HFFc6 (cell line): ENCODE measurements at regions not wholly inside any gene's neighbourhood (a gene's known extent, or its start where the extent isn't known, plus 50 kb on each side); places are given as distances from the start of the nearest gene placed in this dataset.

Source experiments
- DNase-seq: peaks from one replicate; pipeline ENCODE4 v3.0.0-alpha.2; 2018
- H3K27ac Mint-ChIP-seq: 2 replicates; pipeline ENCODE4 v1.8.0; 2020; ENCODE audit warnings: mild to moderate bottlenecking, mixed read lengths
- H3K27me3 Mint-ChIP-seq: 2 replicates; pipeline ENCODE4 v1.8.0; 2021; ENCODE audit warnings: mild to moderate bottlenecking, moderate library complexity, mixed read lengths; ENCODE audit not compliant: insufficient read depth
- H3K36me3 Mint-ChIP-seq: 2 replicates; pipeline ENCODE4 v1.8.0; 2021; ENCODE audit warnings: low read depth, mixed read lengths
- H3K4me1 Mint-ChIP-seq: 2 replicates; pipeline ENCODE4 v1.8.0; 2020; ENCODE audit warnings: low read depth, mixed read lengths
- H3K4me3 Mint-ChIP-seq: 2 replicates; pipeline ENCODE4 v1.8.0; 2020; ENCODE audit warnings: mild to moderate bottlenecking, moderate library complexity, mixed read lengths
- H3K9me3 Mint-ChIP-seq: 2 replicates; pipeline ENCODE4 v1.8.0; 2020; ENCODE audit warnings: mild to moderate bottlenecking, mixed read lengths
- TF ChIP-seq, protein P1 (sequence below): fragments of 200-600 bp; sonication (generic); IDR thresholded peaks from 2 replicates; pipeline ENCODE4 v1.5.0; 2021; ENCODE audit warnings: antibody characterized with exemption, mild to moderate bottlenecking

DNA sequence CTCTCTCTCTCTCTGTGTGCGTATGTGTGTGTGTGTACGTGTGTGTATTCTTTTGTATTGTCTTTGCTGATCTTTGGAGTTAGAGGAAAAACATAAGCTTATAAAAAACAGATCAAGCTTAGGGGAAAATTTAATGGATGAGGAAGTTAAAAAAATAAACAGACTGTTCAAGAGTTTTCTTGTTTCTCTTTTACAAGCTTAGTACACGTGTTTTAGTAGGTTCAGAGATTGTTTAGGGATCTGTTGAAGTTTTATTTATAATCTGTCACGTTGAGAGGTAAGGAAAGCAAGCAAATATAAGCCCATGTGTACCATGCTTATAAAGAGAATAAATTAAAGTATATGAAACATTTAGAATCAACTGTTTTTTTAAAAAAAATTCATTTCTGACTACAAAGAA lies 1470.3 kb upstream of the NUDT12 start:
- H3K27me3 Mint-ChIP-seq: no peaks in the 10 kb centered on the region
- no peak overlapping the region for H3K4me3 Mint-ChIP-seq
- peaks cover 21% of the 10 kb centered on the region for H3K9me3 Mint-ChIP-seq
- DNase-seq: no peak
- TF ChIP-seq, protein P1, sequence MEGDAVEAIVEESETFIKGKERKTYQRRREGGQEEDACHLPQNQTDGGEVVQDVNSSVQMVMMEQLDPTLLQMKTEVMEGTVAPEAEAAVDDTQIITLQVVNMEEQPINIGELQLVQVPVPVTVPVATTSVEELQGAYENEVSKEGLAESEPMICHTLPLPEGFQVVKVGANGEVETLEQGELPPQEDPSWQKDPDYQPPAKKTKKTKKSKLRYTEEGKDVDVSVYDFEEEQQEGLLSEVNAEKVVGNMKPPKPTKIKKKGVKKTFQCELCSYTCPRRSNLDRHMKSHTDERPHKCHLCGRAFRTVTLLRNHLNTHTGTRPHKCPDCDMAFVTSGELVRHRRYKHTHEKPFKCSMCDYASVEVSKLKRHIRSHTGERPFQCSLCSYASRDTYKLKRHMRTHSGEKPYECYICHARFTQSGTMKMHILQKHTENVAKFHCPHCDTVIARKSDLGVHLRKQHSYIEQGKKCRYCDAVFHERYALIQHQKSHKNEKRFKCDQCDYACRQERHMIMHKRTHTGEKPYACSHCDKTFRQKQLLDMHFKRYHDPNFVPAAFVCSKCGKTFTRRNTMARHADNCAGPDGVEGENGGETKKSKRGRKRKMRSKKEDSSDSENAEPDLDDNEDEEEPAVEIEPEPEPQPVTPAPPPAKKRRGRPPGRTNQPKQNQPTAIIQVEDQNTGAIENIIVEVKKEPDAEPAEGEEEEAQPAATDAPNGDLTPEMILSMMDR: no peak
- H3K4me1 Mint-ChIP-seq: no peaks in the 10 kb centered on the region
- H3K36me3 Mint-ChIP-seq: no peaks in the 10 kb centered on the region
- H3K27ac Mint-ChIP-seq: no peak overlapping the region

DNA sequence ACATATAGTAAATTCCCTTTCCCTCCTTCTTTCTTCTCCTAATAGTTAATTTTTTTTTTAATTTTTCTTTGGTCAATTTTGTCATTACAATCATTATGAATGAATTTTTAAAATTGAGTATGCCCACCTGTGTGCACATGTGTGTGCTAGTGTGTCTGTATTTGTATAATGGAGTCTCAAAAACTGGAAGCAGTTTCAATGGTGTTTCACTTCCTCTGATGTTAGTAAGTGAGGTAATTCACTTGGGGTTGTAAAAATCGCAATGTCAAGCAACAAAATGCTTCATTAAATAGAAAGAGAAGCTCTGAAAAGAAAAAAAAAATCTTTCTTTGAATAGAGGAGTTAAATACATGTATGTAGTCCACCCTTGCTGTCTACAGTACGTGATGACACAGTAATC lies 1467.6 kb upstream of the NUDT12 start:
- no peak for DNase-seq
- Mint-ChIP-seq H3K4me3 (no peak overlapping the region), H3K27me3 (no peaks in the 10 kb centered on the region), H3K36me3 (no peaks in the 10 kb centered on the region), H3K27ac (no peak overlapping the region), H3K4me1 (no peaks in the 10 kb centered on the region), H3K9me3 (peaks cover 5% of the 10 kb centered on the region; the same call in 1 of the 2 replicates)
- TF ChIP-seq, protein P1: no peak

DNA sequence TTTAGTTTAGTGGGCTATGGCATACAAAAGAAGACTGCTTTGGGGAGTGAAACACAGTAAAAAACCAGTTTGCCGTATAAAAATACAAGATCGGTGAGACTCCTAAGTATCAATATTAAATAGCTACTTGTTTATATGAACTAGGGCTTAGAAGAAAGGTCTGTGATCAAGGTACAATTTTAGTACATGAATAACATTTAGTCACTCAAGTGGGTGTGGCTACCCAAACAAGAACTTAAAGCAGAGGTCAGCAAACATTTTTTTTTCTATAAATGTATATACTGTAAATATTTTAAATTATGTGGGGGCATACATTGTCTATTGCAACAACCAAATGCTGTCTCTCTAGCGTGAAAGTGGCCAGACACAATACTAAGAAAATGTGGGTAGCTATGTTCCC lies 1452.5 kb upstream of the NUDT12 start:
- no peaks in the 10 kb centered on the region for H3K36me3 Mint-ChIP-seq
- H3K4me1 Mint-ChIP-seq: no peaks in the 10 kb centered on the region
- H3K27me3 Mint-ChIP-seq: peaks cover 2% of the 10 kb centered on the region; the same call in 1 of the 2 replicates
- TF ChIP-seq, protein P1: no peak
- H3K4me3 Mint-ChIP-seq: no peak overlapping the region
- peaks cover 36% of the 10 kb centered on the region for H3K9me3 Mint-ChIP-seq
- no peak for DNase-seq
- no peak overlapping the region for H3K27ac Mint-ChIP-seq

DNA sequence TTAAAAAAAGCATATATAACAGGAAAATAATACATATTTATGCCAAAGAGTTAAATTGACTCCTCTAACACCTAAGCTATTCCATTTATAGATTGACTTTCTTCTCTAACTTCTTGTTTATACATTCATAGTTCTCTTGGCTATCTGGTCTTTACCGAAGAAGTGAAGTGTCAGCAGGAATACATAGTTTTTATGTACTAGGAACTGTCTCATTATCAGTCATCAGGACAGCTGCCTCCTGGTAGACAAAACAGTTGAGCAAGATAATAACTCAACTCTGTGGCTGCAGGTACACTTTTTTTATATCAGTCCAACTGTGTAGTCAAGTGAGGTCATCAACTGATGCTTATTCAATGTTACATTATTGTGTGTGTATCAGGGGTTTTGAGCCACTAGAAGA lies 1436.0 kb upstream of the NUDT12 start:
- Mint-ChIP-seq H3K4me1 (no peaks in the 10 kb centered on the region), H3K36me3 (no peaks in the 10 kb centered on the region), H3K27ac (no peak overlapping the region), H3K4me3 (no peak overlapping the region), H3K9me3 (peaks cover 16% of the 10 kb centered on the region), H3K27me3 (no peaks in the 10 kb centered on the region)
- no peak for DNase-seq
- TF ChIP-seq, protein P1: no peak

DNA sequence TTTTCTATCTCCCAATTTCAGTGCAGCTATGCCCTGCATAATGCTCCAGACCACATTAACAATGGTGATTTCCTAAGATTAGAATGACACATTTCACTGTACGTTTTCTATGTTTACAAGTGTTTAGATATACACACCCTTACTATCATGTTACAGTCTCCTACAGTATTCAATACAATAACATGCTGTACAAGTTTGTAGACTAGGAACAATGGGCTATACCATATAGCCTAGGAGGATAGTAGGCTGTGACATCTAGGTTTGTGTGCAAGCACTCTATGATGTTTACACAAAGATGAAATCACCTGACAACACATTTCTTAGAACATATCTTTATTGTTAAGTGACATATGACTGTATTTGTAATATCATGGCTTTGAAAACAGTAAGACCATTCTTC lies 1435.6 kb upstream of the NUDT12 start:
- TF ChIP-seq, protein P1: no peak
- peaks cover 12% of the 10 kb centered on the region for H3K9me3 Mint-ChIP-seq
- no peaks in the 10 kb centered on the region for H3K36me3 Mint-ChIP-seq
- no peak overlapping the region for H3K27ac Mint-ChIP-seq
- DNase-seq: no peak
- H3K4me1 Mint-ChIP-seq: no peaks in the 10 kb centered on the region
- no peak overlapping the region for H3K4me3 Mint-ChIP-seq
- no peaks in the 10 kb centered on the region; the same call in 1 of the 2 replicates for H3K27me3 Mint-ChIP-seq

DNA sequence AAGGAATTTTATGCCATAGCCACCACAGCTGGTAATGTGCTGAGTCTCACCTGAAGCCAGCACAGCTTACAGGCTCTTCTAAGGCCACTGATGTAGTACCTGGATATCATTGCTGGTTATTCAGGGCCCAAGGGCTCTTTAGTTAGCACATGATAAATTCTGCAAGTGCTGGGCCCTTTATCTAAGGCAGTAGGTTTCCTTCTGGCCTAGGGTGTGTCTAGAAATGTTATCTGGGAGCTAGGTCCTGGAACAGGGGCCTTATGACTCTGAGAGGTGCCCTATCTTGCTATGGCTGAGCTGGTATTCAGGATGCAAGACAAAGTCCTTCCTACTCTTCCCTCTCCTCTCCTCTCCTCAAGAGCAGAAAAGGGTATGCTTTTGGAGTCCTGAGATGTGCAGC lies 1424.5 kb upstream of the NUDT12 start:
- H3K36me3 Mint-ChIP-seq: peaks cover 5% of the 10 kb centered on the region; the same call in 1 of the 2 replicates
- H3K27me3 Mint-ChIP-seq: no peaks in the 10 kb centered on the region
- H3K4me3 Mint-ChIP-seq: no peak overlapping the region
- no peaks in the 10 kb centered on the region for H3K4me1 Mint-ChIP-seq
- H3K9me3 Mint-ChIP-seq: peaks cover 56% of the 10 kb centered on the region
- TF ChIP-seq, protein P1: no peak
- no peak for DNase-seq
- H3K27ac Mint-ChIP-seq: no peak overlapping the region
